Activated T-helper 1 cell treated with anti-CD3 and anti-CD28 coated beads, Interleukin-2, amount 50 U/mL, for 16 hours (primary cell): ENCODE measurements at regions not wholly inside any gene's neighbourhood (a gene's known extent, or its start where the extent isn't known, plus 50 kb on each side); places are given as distances from the start of the nearest gene placed in this dataset.
"Not testable (repeated sequence)": the region's sequence is repeated elsewhere in the genome, so short reads cannot be mapped to it uniquely, and the experiment has no call there.

Experiments
- DNase-seq, 2 donors: peaks; one replicate each; pipeline ENCODE4 v3.0.0-alpha.2; 2020; ENCODE audit warnings: low read depth in 1 of 2, low spot score in 1 of 2

- no peak for DNase-seq
Observed at GRCh38 chr6:3920321-3920720, 71.1 kb downstream of the FAM50B start.

- DNase-seq, result no peak
Observed at GRCh38 chr6:3921663-3922062, 72.5 kb downstream of the FAM50B start.

- not testable (repeated sequence) for DNase-seq
Observed at GRCh38 chr6:3922619-3923018, 73.4 kb downstream of the FAM50B start.

GRCh38 chr6:3925223-3926149 lies 76.3 kb downstream of the FAM50B start:
- DNase-seq, result not testable (repeated sequence)

GRCh38 chr6:3926150-3926482 lies 76.9 kb downstream of the FAM50B start:
- DNase-seq, result no peak

GRCh38 chr6:3928111-3928510 lies 78.9 kb downstream of the FAM50B start:
- no peak for DNase-seq

- DNase-seq, result no peak
Observed at GRCh38 chr6:3929281-3929798, 80.2 kb downstream of the FAM50B start.

GRCh38 chr6:3937438-3937837 lies 88.3 kb downstream of the FAM50B start:
- DNase-seq, result no peak

GRCh38 chr6:3938715-3939367 lies 89.7 kb downstream of the FAM50B start:
- no peak for DNase-seq

- no peak for DNase-seq
Observed at GRCh38 chr6:3939368-3939958, 90.3 kb downstream of the FAM50B start.

GRCh38 chr6:3939964-3940363 lies 90.8 kb downstream of the FAM50B start:
- no peak for DNase-seq

- DNase-seq, result no peak
Observed at GRCh38 chr6:3940703-3941102, 91.5 kb downstream of the FAM50B start.

- DNase-seq, result no peak
Observed at GRCh38 chr6:3943331-3943765, 94.2 kb downstream of the FAM50B start.

GRCh38 chr6:3944246-3944645 lies 95.1 kb downstream of the FAM50B start:
- no peak for DNase-seq

GRCh38 chr6:3946778-3947177 lies 97.6 kb downstream of the FAM50B start:
- DNase-seq, result no peak

- DNase-seq, result no peak
Observed at GRCh38 chr6:3948866-3949265, 99.7 kb downstream of the FAM50B start.

GRCh38 chr6:3949521-3949920 lies 100.3 kb downstream of the FAM50B start:
- DNase-seq, result no peak

- no peak for DNase-seq
Observed at GRCh38 chr6:3956054-3956453, 106.9 kb downstream of the FAM50B start.

GRCh38 chr6:3957321-3957720 lies 108.1 kb downstream of the FAM50B start:
- no peak for DNase-seq

GRCh38 chr6:3958255-3958654 lies 109.1 kb downstream of the FAM50B start:
- DNase-seq, result no peak

- DNase-seq, result no peak
Observed at GRCh38 chr6:3959385-3959784, 110.2 kb downstream of the FAM50B start.
